HEK293 (cell line): ENCODE measurements at regions not wholly inside any gene's neighbourhood (a gene's known extent, or its start where the extent isn't known, plus 50 kb on each side); places are given as distances from the start of the nearest gene placed in this dataset.

Experiments used
- CTCF ChIA-PET: fragments of 350-600 bp; formaldehyde crosslinking; extraction: SDS; loops from one replicate; lab custom pipeline; 2021; ENCODE audit warnings: antibody characterized with exemption; lab: Yijun Ruan, JAX
- POLR2A ChIA-PET: fragments of 300-600 bp; formaldehyde crosslinking; extraction: SDS; loops from one replicate; lab custom pipeline; 2020; ENCODE audit warnings: antibody characterized with exemption, inconsistent platforms; lab: Yijun Ruan, JAX
- H3K27ac ChIP-seq: fragments of 200-500 bp; sonication (Bioruptor generic); 2 replicates; pipeline ENCODE4 v1.5.1; 2014; ENCODE audit warnings: low read depth, low read length, control low read depth, inconsistent platforms; ENCODE audit errors: extremely low read depth
- H3K36me3 ChIP-seq, 2 experiments: fragments of 200-500 bp in 1 of 2; sonication (Bioruptor generic) in 1 of 2; 1 replicate in 1 of 2; 2 replicates in 1 of 2; pipeline ENCODE4 v1.5.1; 2014 to 2017; ENCODE audit warnings: inconsistent platforms in 2 of 2, low read length in 2 of 2; ENCODE audit not compliant: control insufficient read depth in 2 of 2, insufficient read depth in 1 of 2
- H3K4me1 ChIP-seq: fragments of 200-500 bp; sonication (Bioruptor generic); 2 replicates; pipeline ENCODE4 v1.5.1; 2014; ENCODE audit warnings: mild to moderate bottlenecking, low read length, inconsistent platforms; ENCODE audit not compliant: control insufficient read depth, insufficient read depth
- H3K4me3 ChIP-seq: 2 replicates; pipeline ENCODE4 v1.5.1; 2011; ENCODE audit warnings: low read depth, mild to moderate bottlenecking, control low read depth, low read length, moderate library complexity
- H3K9me3 ChIP-seq: fragments of 200-500 bp; sonication (Bioruptor generic); 2 replicates; pipeline ENCODE4 v1.5.1; 2014; ENCODE audit warnings: low read depth, low read length, inconsistent platforms; ENCODE audit not compliant: control insufficient read depth, insufficient read depth
- RBAK ChIP-seq: fragments of 450-650 bp; formaldehyde crosslinking; IDR thresholded peaks from 2 replicates; pipeline ENCODE4 v1.5.1; 2016; ENCODE audit warnings: missing biosample characterization, missing genetic modification characterization
- SP2 ChIP-seq: fragments of 450-650 bp; formaldehyde crosslinking; IDR thresholded peaks from 2 replicates; pipeline ENCODE4 v1.5.1; 2016; ENCODE audit warnings: missing biosample characterization, missing genetic modification characterization
- SP3 ChIP-seq: fragments of 450-650 bp; formaldehyde crosslinking; IDR thresholded peaks from 2 replicates; pipeline ENCODE4 v1.5.1; 2016; ENCODE audit warnings: missing biosample characterization, missing genetic modification characterization
- ZFP41 ChIP-seq: fragments of 450-650 bp; formaldehyde crosslinking; IDR thresholded peaks from 2 replicates; pipeline ENCODE4 v1.5.1; 2016; ENCODE audit warnings: missing biosample characterization, missing genetic modification characterization, borderline replicate concordance
- ZNF132 ChIP-seq: fragments of 450-650 bp; formaldehyde crosslinking; IDR thresholded peaks from 2 replicates; pipeline ENCODE4 v1.5.1; 2017; ENCODE audit warnings: missing biosample characterization, missing genetic modification characterization, borderline replicate concordance
- ZNF140 ChIP-seq: fragments of 450-650 bp; formaldehyde crosslinking; IDR thresholded peaks from 2 replicates; pipeline ENCODE4 v1.5.1; 2016; ENCODE audit warnings: missing biosample characterization, missing genetic modification characterization
- ZNF146 ChIP-seq: fragments of 450-650 bp; formaldehyde crosslinking; IDR thresholded peaks from 2 replicates; pipeline ENCODE4 v1.5.1; 2016; ENCODE audit warnings: missing biosample characterization, missing genetic modification characterization
- ZNF155 ChIP-seq: fragments of 450-650 bp; formaldehyde crosslinking; IDR thresholded peaks from 2 replicates; pipeline ENCODE4 v1.5.1; 2016; ENCODE audit warnings: missing biosample characterization, missing genetic modification characterization
- ZNF23 ChIP-seq: fragments of 450-650 bp; formaldehyde crosslinking; IDR thresholded peaks from 2 replicates; pipeline ENCODE4 v1.5.1; 2016; ENCODE audit warnings: missing biosample characterization, missing genetic modification characterization, borderline replicate concordance
- ZNF426 ChIP-seq: fragments of 450-650 bp; formaldehyde crosslinking; IDR thresholded peaks from 2 replicates; pipeline ENCODE4 v1.5.1; 2017; ENCODE audit warnings: missing biosample characterization, missing genetic modification characterization, mild to moderate bottlenecking, inconsistent platforms, moderate library complexity
- ZNF510 ChIP-seq: fragments of 450-650 bp; formaldehyde crosslinking; IDR thresholded peaks from 2 replicates; pipeline ENCODE4 v1.5.1; 2018; ENCODE audit warnings: mild to moderate bottlenecking, missing genetic modification characterization, missing biosample characterization; ENCODE audit not compliant: insufficient replicate concordance
- ZNF530 ChIP-seq: fragments of 450-650 bp; formaldehyde crosslinking; IDR thresholded peaks from 2 replicates; pipeline ENCODE4 v1.5.1; 2016; ENCODE audit warnings: low read depth, missing biosample characterization, missing genetic modification characterization
- ZNF548 ChIP-seq: fragments of 450-650 bp; formaldehyde crosslinking; IDR thresholded peaks from 2 replicates; pipeline ENCODE4 v1.5.1; 2016; ENCODE audit warnings: missing biosample characterization, missing genetic modification characterization
- ZNF558 ChIP-seq: fragments of 450-650 bp; formaldehyde crosslinking; IDR thresholded peaks from 2 replicates; pipeline ENCODE4 v1.5.1; 2016; ENCODE audit warnings: missing biosample characterization, missing genetic modification characterization
- ZNF610 ChIP-seq: fragments of 450-650 bp; formaldehyde crosslinking; IDR thresholded peaks from 2 replicates; pipeline ENCODE4 v1.5.1; 2016; ENCODE audit warnings: missing biosample characterization, missing genetic modification characterization, borderline replicate concordance
- TF ChIP-seq, protein P1 (sequence below): fragments of 450-650 bp; formaldehyde crosslinking; IDR thresholded peaks from 2 replicates; pipeline ENCODE4 v1.5.1; 2016; ENCODE audit warnings: missing biosample characterization, missing genetic modification characterization
- TF ChIP-seq, protein P2 (sequence below): fragments of 450-650 bp; formaldehyde crosslinking; IDR thresholded peaks from 2 replicates; pipeline ENCODE4 v1.5.1; 2016; ENCODE audit warnings: missing biosample characterization, missing genetic modification characterization, borderline replicate concordance
- TF ChIP-seq, protein P3 (sequence below): fragments of 450-650 bp; formaldehyde crosslinking; IDR thresholded peaks from 2 replicates; pipeline ENCODE4 v1.5.1; 2016; ENCODE audit warnings: missing biosample characterization, missing genetic modification characterization, low read depth
- TF ChIP-seq, protein P4 (sequence below): fragments of 450-650 bp; formaldehyde crosslinking; IDR thresholded peaks from 2 replicates; pipeline ENCODE4 v1.5.1; 2017; ENCODE audit warnings: missing biosample characterization, missing genetic modification characterization
- TF ChIP-seq, protein P5 (sequence below): fragments of 450-650 bp; formaldehyde crosslinking; IDR thresholded peaks from 2 replicates; pipeline ENCODE4 v1.5.1; 2016; ENCODE audit warnings: missing biosample characterization, missing genetic modification characterization

DNA sequence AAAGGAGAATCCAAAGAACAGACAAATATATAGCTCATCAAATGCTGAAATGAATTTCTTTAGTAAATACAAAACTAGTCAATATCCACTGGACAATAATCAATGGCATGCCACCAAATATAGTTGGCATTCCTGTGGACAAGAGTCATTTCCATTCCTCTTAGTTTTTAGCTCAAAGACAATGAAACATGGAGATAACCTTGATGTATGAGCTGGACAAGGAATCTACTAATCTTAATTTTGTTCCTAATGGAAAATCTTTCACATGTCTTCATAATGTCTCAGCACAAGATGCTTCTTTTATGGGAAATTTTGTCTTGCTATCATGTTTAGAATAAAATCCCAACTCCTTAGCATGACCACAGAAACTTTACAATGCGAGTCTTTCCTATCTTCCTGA, 87.8 kb downstream of the PFDN4 start:
- ChIA-PET POLR2A (no interaction called here), CTCF (no interaction called here)
- H3K9me3 ChIP-seq, result no peaks in the 10 kb centered on the region
- no peaks in the 10 kb centered on the region for H3K4me1 ChIP-seq
- no peak overlapping the region for H3K4me3 ChIP-seq
- no peak overlapping the region for H3K27ac ChIP-seq
- no peak for TF ChIP-seq SP3 (tag by site-specific recombination)
- TF ChIP-seq ZNF548 (tag by site-specific recombination), result no peak
- TF ChIP-seq ZNF510 (tag by site-specific recombination), result no peak
- no peak for TF ChIP-seq ZNF558 (tag by site-specific recombination)
- TF ChIP-seq, protein P1, sequence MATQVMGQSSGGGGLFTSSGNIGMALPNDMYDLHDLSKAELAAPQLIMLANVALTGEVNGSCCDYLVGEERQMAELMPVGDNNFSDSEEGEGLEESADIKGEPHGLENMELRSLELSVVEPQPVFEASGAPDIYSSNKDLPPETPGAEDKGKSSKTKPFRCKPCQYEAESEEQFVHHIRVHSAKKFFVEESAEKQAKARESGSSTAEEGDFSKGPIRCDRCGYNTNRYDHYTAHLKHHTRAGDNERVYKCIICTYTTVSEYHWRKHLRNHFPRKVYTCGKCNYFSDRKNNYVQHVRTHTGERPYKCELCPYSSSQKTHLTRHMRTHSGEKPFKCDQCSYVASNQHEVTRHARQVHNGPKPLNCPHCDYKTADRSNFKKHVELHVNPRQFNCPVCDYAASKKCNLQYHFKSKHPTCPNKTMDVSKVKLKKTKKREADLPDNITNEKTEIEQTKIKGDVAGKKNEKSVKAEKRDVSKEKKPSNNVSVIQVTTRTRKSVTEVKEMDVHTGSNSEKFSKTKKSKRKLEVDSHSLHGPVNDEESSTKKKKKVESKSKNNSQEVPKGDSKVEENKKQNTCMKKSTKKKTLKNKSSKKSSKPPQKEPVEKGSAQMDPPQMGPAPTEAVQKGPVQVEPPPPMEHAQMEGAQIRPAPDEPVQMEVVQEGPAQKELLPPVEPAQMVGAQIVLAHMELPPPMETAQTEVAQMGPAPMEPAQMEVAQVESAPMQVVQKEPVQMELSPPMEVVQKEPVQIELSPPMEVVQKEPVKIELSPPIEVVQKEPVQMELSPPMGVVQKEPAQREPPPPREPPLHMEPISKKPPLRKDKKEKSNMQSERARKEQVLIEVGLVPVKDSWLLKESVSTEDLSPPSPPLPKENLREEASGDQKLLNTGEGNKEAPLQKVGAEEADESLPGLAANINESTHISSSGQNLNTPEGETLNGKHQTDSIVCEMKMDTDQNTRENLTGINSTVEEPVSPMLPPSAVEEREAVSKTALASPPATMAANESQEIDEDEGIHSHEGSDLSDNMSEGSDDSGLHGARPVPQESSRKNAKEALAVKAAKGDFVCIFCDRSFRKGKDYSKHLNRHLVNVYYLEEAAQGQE (tag by site-specific recombination), result no peak
- TF ChIP-seq ZFP41, result no peak
- TF ChIP-seq ZNF426 (tag by site-specific recombination), result no peak
- TF ChIP-seq, protein P2, sequence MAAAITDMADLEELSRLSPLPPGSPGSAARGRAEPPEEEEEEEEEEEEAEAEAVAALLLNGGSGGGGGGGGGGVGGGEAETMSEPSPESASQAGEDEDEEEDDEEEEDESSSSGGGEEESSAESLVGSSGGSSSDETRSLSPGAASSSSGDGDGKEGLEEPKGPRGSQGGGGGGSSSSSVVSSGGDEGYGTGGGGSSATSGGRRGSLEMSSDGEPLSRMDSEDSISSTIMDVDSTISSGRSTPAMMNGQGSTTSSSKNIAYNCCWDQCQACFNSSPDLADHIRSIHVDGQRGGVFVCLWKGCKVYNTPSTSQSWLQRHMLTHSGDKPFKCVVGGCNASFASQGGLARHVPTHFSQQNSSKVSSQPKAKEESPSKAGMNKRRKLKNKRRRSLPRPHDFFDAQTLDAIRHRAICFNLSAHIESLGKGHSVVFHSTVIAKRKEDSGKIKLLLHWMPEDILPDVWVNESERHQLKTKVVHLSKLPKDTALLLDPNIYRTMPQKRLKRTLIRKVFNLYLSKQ (tag by site-specific recombination), result no peak
- no peak for TF ChIP-seq ZNF140 (tag by site-specific recombination)
- no peak for TF ChIP-seq ZNF530 (tag by site-specific recombination)
- no peak for TF ChIP-seq ZNF132 (tag by site-specific recombination)
- TF ChIP-seq, protein P3, sequence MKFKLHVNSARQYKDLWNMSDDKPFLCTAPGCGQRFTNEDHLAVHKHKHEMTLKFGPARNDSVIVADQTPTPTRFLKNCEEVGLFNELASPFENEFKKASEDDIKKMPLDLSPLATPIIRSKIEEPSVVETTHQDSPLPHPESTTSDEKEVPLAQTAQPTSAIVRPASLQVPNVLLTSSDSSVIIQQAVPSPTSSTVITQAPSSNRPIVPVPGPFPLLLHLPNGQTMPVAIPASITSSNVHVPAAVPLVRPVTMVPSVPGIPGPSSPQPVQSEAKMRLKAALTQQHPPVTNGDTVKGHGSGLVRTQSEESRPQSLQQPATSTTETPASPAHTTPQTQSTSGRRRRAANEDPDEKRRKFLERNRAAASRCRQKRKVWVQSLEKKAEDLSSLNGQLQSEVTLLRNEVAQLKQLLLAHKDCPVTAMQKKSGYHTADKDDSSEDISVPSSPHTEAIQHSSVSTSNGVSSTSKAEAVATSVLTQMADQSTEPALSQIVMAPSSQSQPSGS (tag by site-specific recombination), result no peak
- no peak for TF ChIP-seq ZNF155
- TF ChIP-seq RBAK (tag by site-specific recombination), result no peak
- no peak for TF ChIP-seq ZNF146 (tag by site-specific recombination)
- TF ChIP-seq ZNF23, result no peak
- TF ChIP-seq SP2 (tag by site-specific recombination), result no peak
- TF ChIP-seq, protein P4, sequence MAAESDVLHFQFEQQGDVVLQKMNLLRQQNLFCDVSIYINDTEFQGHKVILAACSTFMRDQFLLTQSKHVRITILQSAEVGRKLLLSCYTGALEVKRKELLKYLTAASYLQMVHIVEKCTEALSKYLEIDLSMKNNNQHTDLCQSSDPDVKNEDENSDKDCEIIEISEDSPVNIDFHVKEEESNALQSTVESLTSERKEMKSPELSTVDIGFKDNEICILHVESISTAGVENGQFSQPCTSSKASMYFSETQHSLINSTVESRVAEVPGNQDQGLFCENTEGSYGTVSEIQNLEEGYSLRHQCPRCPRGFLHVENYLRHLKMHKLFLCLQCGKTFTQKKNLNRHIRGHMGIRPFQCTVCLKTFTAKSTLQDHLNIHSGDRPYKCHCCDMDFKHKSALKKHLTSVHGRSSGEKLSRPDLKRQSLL (tag by site-specific recombination), result no peak
- TF ChIP-seq, protein P5, sequence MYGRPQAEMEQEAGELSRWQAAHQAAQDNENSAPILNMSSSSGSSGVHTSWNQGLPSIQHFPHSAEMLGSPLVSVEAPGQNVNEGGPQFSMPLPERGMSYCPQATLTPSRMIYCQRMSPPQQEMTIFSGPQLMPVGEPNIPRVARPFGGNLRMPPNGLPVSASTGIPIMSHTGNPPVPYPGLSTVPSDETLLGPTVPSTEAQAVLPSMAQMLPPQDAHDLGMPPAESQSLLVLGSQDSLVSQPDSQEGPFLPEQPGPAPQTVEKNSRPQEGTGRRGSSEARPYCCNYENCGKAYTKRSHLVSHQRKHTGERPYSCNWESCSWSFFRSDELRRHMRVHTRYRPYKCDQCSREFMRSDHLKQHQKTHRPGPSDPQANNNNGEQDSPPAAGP (tag by site-specific recombination), result no peak
- no peak for TF ChIP-seq ZNF610 (tag by site-specific recombination)
- TF ChIP-seq, all 188 proteins: peak for 0
- no peaks in the 10 kb centered on the region for H3K36me3 ChIP-seq
